AG10803 (cell line): ENCODE measurements at regions not wholly inside any gene's neighbourhood (a gene's known extent, or its start where the extent isn't known, plus 50 kb on each side); places are given as distances from the start of the nearest gene placed in this dataset.

Experiments
- DNase-seq: peaks from one replicate; pipeline ENCODE4 v3.0.0; 2010; ENCODE audit warnings: low read depth
- H3K4me3 ChIP-seq: 2 replicates; pipeline ENCODE4 v1.5.1; 2011; ENCODE audit warnings: mild to moderate bottlenecking, low read length, control low read depth
- TF ChIP-seq, protein P1 (sequence below): conservative IDR thresholded peaks from 2 replicates; pipeline ENCODE4 v1.5.1; 2011; ENCODE audit warnings: mild to moderate bottlenecking, low read length, control low read depth, inconsistent platforms

DNA sequence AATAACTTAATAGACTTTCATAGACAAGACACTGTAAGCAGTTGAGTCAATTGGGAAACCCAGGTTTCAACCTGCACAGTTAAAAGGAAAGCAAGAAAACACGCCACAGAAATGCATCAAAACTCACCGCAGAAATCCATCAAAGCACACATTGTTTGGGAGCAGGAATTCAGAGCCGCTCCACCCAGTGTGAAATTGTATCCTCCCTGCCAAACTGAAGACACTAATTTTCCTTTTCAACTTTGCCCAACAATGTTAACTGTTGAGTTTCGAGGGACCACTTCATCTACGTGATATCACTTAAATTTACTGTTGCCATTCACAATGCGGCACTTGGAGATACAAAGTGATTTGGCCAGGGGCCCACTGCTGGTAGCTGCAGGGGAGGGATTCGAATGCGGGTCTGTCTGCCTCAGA, 92.7 kb downstream of the DACT2 start:
- no peak for DNase-seq
- no peak overlapping the region for H3K4me3 ChIP-seq
- TF ChIP-seq, protein P1, sequence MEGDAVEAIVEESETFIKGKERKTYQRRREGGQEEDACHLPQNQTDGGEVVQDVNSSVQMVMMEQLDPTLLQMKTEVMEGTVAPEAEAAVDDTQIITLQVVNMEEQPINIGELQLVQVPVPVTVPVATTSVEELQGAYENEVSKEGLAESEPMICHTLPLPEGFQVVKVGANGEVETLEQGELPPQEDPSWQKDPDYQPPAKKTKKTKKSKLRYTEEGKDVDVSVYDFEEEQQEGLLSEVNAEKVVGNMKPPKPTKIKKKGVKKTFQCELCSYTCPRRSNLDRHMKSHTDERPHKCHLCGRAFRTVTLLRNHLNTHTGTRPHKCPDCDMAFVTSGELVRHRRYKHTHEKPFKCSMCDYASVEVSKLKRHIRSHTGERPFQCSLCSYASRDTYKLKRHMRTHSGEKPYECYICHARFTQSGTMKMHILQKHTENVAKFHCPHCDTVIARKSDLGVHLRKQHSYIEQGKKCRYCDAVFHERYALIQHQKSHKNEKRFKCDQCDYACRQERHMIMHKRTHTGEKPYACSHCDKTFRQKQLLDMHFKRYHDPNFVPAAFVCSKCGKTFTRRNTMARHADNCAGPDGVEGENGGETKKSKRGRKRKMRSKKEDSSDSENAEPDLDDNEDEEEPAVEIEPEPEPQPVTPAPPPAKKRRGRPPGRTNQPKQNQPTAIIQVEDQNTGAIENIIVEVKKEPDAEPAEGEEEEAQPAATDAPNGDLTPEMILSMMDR, result no peak

DNA sequence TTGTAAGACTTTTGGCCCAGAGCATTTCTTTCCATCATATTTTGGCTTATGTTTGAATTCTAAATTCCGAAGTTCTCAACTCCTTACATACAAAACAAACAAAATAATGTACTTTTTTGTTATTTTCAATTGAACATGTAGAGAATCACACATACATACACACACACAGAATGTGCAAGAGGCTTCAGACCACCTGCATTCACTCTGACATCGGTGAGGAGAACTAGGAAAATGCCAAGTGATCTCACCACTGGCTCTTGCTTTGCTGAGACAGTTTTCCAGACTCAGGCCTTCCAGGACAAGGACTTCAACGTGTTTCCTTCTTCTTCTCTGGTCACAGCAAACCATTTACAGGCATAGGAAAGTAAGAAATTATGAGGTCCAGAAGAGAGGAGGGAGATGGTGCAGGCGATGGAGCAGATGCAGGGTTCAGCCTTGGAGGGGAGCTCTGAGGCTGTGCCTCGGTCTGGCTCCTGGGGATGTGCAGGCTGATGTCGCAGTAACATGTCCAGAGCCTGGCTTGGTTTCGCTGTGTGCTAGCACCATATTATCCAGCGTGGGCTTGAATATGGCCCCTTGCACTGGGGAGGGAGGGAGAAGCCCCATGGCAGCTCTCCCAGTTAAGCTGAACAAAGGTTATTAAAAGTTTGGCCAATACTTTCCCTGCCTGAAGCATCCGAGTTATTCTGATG, 93.4 kb downstream of the DACT2 start:
- TF ChIP-seq, protein P1, result no peak
- no peak for DNase-seq
- H3K4me3 ChIP-seq, result no peak overlapping the region

DNA sequence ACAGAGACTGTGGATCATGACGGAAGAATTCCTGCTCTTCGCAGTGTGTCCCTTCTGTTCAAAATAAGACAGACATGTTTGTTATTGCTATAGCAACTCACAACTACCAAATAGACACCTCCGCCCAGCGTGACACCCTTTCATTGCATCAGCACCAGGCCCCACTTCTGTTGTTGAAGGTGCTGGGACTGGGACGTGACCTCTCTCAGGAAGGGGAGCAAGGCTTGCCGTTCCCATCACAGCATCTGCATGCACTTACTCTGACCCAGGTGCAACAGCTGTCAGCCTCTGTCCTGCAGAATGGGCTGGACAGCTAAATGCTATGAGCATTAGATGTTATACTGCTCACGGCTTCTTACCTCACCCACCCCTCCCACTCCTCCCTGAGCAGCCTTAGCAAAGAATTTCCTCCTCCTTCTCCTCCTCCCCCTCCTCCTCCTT, 94.1 kb downstream of the DACT2 start:
- DNase-seq, result no peak
- TF ChIP-seq, protein P1, result no peak

DNA sequence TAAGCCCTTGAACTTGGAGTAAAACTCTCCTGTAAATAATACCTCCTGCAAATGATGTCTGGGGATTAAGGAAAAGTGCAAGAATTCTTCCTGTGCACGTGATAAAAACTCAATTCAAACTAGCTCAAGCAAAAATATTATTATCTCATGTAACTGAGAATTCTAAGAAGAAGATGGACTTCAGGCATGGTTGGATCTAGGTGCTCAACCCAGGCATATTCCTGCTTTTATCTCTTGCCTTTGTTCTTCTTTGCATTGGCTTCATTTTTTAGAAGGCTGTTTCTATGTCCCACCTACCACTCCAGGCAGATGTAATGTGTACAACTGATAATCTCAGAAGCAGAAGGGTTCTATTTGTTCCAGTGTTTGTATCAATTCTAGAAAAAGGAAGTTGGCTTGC, 95.8 kb downstream of the DACT2 start:
- DNase-seq, result no peak
- TF ChIP-seq, protein P1, result no peak
- H3K4me3 ChIP-seq, result no peak overlapping the region

More for the DNA sequence above, 94.1 kb downstream of the DACT2 start:
- no peak overlapping the region for H3K4me3 ChIP-seq

DNA sequence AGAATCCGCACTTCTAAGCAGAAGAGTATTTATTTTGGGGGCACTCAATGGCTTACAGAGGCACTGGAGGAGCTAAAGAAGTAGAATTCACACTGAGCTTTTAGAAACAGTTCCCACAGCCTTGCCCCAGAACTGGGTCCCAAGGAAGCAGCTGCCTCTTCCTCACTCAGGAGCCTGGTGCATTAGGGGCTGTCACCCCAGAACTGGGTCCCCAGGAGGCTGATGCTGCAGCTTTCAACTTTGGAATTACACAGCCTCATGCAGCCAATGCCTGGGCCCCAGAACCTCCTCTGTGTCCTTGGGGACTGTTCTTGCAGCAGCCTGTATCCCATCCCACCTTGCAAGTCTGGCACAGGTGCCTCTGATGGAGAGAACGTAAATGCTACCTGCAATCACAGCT, 96.4 kb downstream of the DACT2 start:
- DNase-seq, result no peak
- TF ChIP-seq, protein P1, result no peak
- H3K4me3 ChIP-seq, result no peak overlapping the region

DNA sequence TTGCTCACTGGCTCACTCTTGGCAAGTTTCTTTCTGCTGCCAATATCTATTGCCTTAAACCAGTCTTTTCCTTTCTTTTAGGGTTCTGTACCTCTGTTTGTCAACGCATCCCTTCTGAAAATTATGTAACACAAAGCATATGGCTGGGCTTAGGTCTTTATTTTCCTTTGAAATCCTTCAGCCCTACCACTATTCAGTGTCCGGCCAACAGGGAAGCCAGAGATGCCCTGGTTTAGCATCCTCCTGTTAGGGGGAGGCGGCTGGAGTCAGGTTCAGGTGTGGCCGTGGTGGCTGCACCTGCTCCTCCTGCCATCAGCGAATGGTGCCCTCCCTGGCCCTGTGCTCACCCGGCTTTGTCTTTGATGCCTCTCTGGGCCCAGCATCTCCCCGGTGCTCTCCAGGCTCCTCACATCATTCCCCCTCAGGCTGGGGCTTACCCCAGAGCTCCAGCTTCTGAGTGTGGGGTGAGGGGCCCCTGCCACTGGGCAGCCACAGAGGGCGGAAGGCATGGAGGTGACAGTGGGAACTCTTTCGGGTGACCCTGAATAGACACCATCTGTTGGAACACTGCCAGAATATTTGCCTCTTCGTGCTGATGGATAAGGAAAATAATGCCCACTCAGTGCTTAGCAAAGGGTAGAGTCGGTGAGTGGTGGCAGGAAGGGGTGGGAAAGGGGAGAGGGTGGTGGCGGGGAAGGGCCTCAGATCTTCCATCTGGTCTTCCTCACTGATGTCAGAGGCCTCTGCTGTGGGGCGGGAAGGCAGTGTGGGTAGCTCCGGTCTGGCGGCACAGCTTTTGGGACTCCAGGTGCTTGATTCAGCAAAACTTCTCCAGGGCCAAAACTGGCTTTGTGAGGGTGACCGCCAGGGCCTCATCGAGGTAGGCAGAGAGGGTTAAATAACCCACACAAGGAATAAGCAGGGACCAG, 97.2 kb downstream of the DACT2 start:
- H3K4me3 ChIP-seq, result no peak overlapping the region
- TF ChIP-seq, protein P1, result no peak
- no peak for DNase-seq
